Progenitor cell of endocrine pancreas (in vitro differentiated cells): ENCODE measurements at regions not wholly inside any gene's neighbourhood (a gene's known extent, or its start where the extent isn't known, plus 50 kb on each side); places are given as distances from the start of the nearest gene placed in this dataset.

Experiments used
- DNase-seq: peaks from one replicate; pipeline ENCODE4 v3.0.0; 2021; ENCODE audit warnings: low spot score; ENCODE audit not compliant: unreplicated experiment
- H3K27ac Mint-ChIP-seq: 2 replicates; pipeline ENCODE4 v1.8.0; 2021; ENCODE audit warnings: mild to moderate bottlenecking, moderate library complexity, mixed read lengths
- H3K27me3 Mint-ChIP-seq: 2 replicates; pipeline ENCODE4 v1.8.0; 2021; ENCODE audit warnings: mixed read lengths
- H3K36me3 Mint-ChIP-seq: 2 replicates; pipeline ENCODE4 v1.8.0; 2022; ENCODE audit warnings: mixed read lengths; ENCODE audit not compliant: insufficient read depth
- H3K4me1 Mint-ChIP-seq: 2 replicates; pipeline ENCODE4 v1.8.0; 2021; ENCODE audit warnings: low read depth, mixed read lengths
- H3K4me3 Mint-ChIP-seq: 2 replicates; pipeline ENCODE4 v1.8.0; 2021; ENCODE audit warnings: low read depth, mild to moderate bottlenecking, moderate library complexity, mixed read lengths
- H3K9me3 Mint-ChIP-seq: 2 replicates; pipeline ENCODE4 v1.8.0; 2021; ENCODE audit warnings: low read depth, mixed read lengths
- TF ChIP-seq, protein P1 (sequence below): fragments of 200-600 bp; sonication (generic); IDR thresholded peaks from one replicate; pipeline ENCODE4 v1.5.0; 2021; ENCODE audit warnings: antibody characterized with exemption, mild to moderate bottlenecking; ENCODE audit not compliant: unreplicated experiment

DNA sequence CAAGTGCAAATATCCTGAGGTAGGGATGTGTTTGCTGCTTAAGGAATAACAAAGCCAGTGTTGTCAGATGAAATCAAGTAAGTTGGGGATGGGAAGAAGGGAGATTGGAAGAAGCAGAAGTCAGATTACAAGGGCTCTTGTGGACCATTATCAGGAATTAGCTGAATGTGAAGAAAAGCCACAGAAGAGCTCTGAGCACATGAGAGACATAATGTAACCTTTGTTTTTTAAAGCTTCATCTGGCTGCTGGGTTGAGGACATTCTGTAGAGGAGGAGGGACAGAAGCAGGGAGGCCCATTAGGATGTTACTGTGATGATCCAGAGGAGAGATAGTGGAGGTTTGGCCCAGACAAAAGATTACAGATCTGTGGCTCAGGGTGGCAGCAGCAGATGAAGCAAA, 111.7 kb downstream of the DUSP10 start:
- Mint-ChIP-seq H3K27ac (no peak overlapping the region), H3K36me3 (no peaks in the 10 kb centered on the region), H3K27me3 (no peaks in the 10 kb centered on the region), H3K4me3 (no peak overlapping the region), H3K9me3 (peaks cover 10% of the 10 kb centered on the region), H3K4me1 (peaks cover 2% of the 10 kb centered on the region)
- no peak for DNase-seq
- TF ChIP-seq, protein P1, sequence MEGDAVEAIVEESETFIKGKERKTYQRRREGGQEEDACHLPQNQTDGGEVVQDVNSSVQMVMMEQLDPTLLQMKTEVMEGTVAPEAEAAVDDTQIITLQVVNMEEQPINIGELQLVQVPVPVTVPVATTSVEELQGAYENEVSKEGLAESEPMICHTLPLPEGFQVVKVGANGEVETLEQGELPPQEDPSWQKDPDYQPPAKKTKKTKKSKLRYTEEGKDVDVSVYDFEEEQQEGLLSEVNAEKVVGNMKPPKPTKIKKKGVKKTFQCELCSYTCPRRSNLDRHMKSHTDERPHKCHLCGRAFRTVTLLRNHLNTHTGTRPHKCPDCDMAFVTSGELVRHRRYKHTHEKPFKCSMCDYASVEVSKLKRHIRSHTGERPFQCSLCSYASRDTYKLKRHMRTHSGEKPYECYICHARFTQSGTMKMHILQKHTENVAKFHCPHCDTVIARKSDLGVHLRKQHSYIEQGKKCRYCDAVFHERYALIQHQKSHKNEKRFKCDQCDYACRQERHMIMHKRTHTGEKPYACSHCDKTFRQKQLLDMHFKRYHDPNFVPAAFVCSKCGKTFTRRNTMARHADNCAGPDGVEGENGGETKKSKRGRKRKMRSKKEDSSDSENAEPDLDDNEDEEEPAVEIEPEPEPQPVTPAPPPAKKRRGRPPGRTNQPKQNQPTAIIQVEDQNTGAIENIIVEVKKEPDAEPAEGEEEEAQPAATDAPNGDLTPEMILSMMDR: no peak

DNA sequence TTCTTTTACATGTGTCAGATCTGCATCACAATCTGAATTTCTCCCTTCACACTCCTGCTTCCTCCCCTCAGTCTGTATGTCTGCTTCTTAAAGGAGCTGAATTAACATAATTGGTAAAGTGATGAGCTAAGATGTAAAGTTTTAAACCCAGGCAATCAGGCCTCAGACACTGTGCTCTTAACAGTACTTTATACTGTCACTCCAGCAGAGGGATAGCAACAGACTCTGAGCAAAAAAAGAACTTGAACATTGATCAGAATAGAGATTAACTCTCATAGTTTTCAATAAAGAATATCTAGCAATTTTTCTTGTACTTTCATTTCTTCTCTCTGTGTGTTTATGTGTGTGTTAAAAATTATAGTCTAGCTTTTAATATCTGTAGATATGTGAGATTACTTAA, 110.3 kb downstream of the DUSP10 start:
- H3K9me3 Mint-ChIP-seq: peaks cover under 1% of the 10 kb centered on the region
- H3K4me1 Mint-ChIP-seq: peaks cover 2% of the 10 kb centered on the region
- no peaks in the 10 kb centered on the region for H3K27me3 Mint-ChIP-seq
- H3K36me3 Mint-ChIP-seq: no peaks in the 10 kb centered on the region
- no peak overlapping the region for H3K4me3 Mint-ChIP-seq
- no peak for DNase-seq
- TF ChIP-seq, protein P1: no peak
- no peak overlapping the region for H3K27ac Mint-ChIP-seq

DNA sequence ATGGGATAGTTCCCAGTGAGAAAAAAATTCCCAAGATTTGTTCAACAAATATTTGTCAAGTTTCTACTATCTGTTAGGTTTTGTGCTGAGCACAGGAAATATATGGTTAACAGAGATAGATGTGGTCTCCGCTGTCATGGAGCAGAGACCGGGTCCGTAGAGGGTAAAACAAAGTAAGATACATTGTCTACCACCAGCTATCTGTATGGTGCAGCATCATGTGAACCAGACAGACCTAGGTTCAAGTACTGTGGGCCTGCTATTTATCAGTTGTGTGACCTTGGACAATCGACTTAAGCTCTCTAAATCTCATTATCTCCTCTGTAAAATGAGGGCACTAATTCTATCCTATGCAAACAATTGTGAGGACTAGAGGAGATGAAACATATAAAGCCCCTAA, 109.8 kb downstream of the DUSP10 start:
- H3K4me3 Mint-ChIP-seq: no peak overlapping the region
- DNase-seq: no peak
- TF ChIP-seq, protein P1: no peak
- H3K4me1 Mint-ChIP-seq: peaks cover 2% of the 10 kb centered on the region
- H3K9me3 Mint-ChIP-seq: no peaks in the 10 kb centered on the region
- no peak overlapping the region for H3K27ac Mint-ChIP-seq
- H3K36me3 Mint-ChIP-seq: no peaks in the 10 kb centered on the region
- no peaks in the 10 kb centered on the region for H3K27me3 Mint-ChIP-seq

DNA sequence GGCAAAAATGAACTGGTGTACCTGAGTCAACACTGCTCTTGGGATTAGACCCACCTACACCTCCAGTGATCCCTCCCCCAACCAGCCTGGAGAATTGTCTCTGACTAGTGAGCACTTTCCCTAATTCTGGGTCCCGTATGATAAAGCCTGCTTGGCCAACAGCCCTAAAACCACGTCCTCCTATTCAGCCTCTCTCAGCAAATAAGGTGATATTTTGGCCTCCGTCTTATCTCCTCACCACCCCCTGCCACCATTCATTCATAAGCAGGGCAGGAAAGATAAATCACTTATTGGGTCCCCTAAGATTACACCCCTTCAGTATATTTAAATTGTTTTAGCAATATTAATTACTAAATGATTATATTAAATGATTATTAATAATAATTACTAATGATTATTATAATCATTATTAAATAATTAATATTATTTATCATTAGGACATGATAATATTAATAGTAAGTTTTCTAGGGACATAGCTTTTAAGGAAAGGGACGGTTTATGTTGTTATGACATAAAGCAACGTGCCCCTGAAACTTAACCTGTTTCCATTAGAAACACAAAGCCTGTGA, 108.0 kb downstream of the DUSP10 start:
- H3K4me3 Mint-ChIP-seq: no peak overlapping the region
- no peak overlapping the region for H3K27ac Mint-ChIP-seq
- TF ChIP-seq, protein P1: no peak
- H3K4me1 Mint-ChIP-seq: peaks cover 2% of the 10 kb centered on the region
- H3K36me3 Mint-ChIP-seq: no peaks in the 10 kb centered on the region
- no peaks in the 10 kb centered on the region for H3K9me3 Mint-ChIP-seq
- H3K27me3 Mint-ChIP-seq: no peaks in the 10 kb centered on the region
- DNase-seq: no peak

DNA sequence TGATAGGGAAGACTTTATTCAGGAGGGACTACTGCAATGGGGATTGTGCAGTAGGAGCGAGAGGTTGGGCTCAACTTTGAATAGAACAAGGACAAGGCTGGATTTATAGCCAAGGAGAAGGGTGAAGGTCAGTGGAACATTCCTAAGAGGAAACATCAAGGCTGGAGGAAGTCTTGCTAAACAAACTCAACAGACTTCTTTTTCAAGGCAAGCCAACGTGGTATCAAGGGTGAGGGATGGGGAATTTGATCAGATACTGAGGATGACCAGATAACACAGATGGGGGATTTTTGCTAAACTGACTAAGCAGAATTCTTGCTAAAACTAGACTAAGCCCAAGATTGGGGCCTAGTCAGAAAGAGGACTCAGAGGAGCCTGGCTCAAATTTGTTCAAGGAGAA, 107.3 kb downstream of the DUSP10 start:
- DNase-seq: no peak
- Mint-ChIP-seq H3K4me1 (peaks cover 2% of the 10 kb centered on the region), H3K9me3 (no peaks in the 10 kb centered on the region), H3K27me3 (no peaks in the 10 kb centered on the region), H3K27ac (no peak overlapping the region), H3K4me3 (no peak overlapping the region), H3K36me3 (no peaks in the 10 kb centered on the region)
- TF ChIP-seq, protein P1: no peak
